SJCRH30 (cell line): ENCODE measurements at regions not wholly inside any gene's neighbourhood (a gene's known extent, or its start where the extent isn't known, plus 50 kb on each side); places are given as distances from the start of the nearest gene placed in this dataset.
A peak's percentile ranks its signal among the peaks of the same experiment; 100 is the strongest.

Source experiments
- DNase-seq, 2 experiments: peaks; one replicate each; pipeline ENCODE4 v3.0.0-alpha.2; 2015 to 2020
- H3K27ac ChIP-seq: fragments of 250-450 bp; sonication (Bioruptor Pico); 2 replicates; pipeline ENCODE4 v1.5.1; 2020; ENCODE audit warnings: mild to moderate bottlenecking, moderate library complexity
- H3K27me3 ChIP-seq: fragments of 250-450 bp; sonication (Bioruptor Pico); 2 replicates; pipeline ENCODE4 v1.5.1; 2020; ENCODE audit warnings: mild to moderate bottlenecking, moderate library complexity
- H3K36me3 ChIP-seq: fragments of 250-450 bp; sonication (Bioruptor Pico); 2 replicates; pipeline ENCODE4 v1.5.1; 2020; ENCODE audit warnings: mild to moderate bottlenecking, moderate library complexity
- H3K4me1 ChIP-seq: fragments of 250-450 bp; sonication (Bioruptor Pico); 2 replicates; pipeline ENCODE4 v1.5.1; 2020; ENCODE audit warnings: mild to moderate bottlenecking, moderate library complexity
- H3K4me3 ChIP-seq: fragments of 250-450 bp; sonication (Bioruptor Pico); 2 replicates; pipeline ENCODE4 v1.5.1; 2020; ENCODE audit warnings: mild to moderate bottlenecking, moderate library complexity
- H3K9me3 ChIP-seq: fragments of 250-450 bp; sonication (Bioruptor Pico); replicated peaks from 2 replicates; pipeline ENCODE4 v1.5.1; 2020; ENCODE audit warnings: mild to moderate bottlenecking, moderate library complexity

DNA sequence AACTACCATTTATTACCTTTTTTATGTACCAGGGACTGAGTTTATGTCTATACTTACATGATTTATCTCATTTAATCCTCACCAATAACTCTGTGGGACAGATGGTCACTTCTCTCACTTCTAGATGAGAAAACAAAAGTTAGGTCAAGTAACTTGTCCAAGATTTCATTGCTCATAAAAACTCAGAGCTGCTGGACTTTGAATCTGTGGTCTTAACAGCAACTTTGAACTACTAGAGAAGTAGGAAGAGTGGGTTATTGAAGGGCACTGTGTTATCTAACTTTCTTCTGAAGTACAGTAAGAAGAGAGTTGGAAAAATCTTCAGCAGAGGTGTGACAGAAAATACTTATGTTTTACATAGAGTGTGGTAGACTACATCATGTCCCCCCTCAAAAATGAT is 214.2 kb upstream of the BMPER start:
- H3K4me1 ChIP-seq, result peaks cover 6% of the 10 kb centered on the region; the same call in 1 of the 2 replicates
- no peak overlapping the region for H3K27ac ChIP-seq
- DNase-seq, result no peak
- no peak overlapping the region for H3K4me3 ChIP-seq
- H3K9me3 ChIP-seq, result no peaks in the 10 kb centered on the region
- no peaks in the 10 kb centered on the region for H3K36me3 ChIP-seq
- no peaks in the 10 kb centered on the region for H3K27me3 ChIP-seq

DNA sequence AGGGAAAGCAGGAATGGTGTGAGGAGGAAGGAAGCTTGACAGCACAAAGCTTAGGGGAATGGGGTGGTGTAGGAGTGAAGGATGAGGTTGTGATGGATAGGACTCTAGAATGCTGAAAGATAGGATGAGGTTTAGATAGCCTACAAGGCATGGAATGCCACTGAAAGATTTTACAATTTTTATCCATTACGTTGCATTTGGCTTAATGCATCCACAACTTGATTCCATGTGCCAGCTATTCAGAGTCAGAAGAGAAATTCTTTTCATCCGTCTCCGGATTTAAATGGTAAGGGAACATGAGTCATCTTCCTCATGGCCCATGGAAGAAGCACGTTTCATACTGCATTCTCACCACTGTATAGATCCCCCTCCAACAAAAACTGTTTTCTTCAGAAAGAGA is 212.4 kb upstream of the BMPER start:
- Histone ChIP-seq H3K4me3 (no peak overlapping the region), H3K27me3 (no peaks in the 10 kb centered on the region), H3K27ac (no peak overlapping the region), H3K36me3 (no peaks in the 10 kb centered on the region), H3K4me1 (no peaks in the 10 kb centered on the region), H3K9me3 (no peaks in the 10 kb centered on the region)
- no peak for DNase-seq

DNA sequence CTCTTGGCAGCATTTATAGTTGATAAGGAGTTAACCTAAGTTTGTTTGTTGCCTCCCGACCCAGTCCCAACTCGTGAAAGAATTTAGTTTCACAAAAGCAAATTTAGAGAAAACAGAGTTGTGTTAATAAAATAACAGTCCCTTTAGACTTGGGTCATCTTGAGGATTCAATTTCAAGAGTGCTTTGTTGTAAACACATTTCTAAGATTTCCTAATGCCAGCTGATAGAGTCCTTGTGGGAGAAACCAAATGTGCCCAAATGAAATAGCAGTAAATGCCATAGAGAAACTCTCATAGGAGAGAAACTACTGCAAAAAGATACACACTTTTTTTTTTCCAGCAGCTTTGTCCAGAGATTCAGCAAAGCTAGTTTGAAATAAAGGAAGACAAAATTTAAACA is 211.3 kb upstream of the BMPER start:
- Histone ChIP-seq H3K36me3 (no peaks in the 10 kb centered on the region), H3K4me3 (no peak overlapping the region), H3K9me3 (no peaks in the 10 kb centered on the region), H3K4me1 (0 out of 2 replicates have a peak, but pooled peaks cover 3% of the 10 kb centered on the region), H3K27ac (no peak overlapping the region), H3K27me3 (no peaks in the 10 kb centered on the region)
- no peak for DNase-seq

DNA sequence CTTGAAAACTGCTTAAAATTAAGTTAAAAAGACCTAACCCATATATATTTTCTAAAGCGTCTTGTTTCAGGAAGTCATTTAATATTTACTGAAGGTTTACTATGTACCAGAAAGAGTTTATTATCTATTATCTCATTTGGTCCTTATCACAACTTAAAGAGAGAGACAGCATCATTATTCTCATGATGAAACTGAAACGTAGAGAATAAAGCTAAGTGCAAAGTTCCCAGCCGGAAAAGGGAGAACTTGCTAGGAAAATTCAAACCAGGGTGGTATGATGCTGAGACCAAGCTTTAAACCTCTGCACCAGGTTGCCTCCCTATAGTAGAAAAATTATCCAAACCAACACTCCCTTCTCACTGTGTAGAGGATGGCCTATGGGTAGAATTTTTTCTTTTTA is 207.7 kb upstream of the BMPER start:
- 0 out of 2 replicates have a peak, but pooled peaks cover 3% of the 10 kb centered on the region for H3K9me3 ChIP-seq
- 0 out of 2 replicates have a peak, but pooled peaks cover 3% of the 10 kb centered on the region for H3K4me1 ChIP-seq
- no peaks in the 10 kb centered on the region for H3K27me3 ChIP-seq
- no peaks in the 10 kb centered on the region for H3K36me3 ChIP-seq
- H3K27ac ChIP-seq, result no peak overlapping the region
- no peak overlapping the region for H3K4me3 ChIP-seq
- no peak for DNase-seq

DNA sequence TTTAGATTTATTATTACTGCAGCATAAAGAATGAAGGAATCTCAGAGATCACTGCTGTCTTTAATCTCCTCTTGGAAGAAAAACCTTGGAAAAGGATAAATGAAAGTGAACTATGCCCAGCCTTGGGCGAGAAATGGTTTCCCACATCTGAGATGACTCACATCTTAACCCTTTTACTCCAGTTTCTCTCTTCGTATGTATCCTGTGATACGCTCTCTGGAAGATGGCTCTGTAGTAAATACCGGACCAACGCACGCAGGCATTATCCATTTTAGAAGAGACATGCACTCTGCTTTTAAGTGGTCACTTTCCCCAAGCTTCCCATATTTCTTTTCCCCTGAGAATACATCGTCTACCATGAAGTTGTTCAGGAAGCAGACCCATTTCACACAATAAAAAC is 207.3 kb upstream of the BMPER start:
- Histone ChIP-seq H3K36me3 (no peaks in the 10 kb centered on the region), H3K4me1 (0 out of 2 replicates have a peak, but pooled peaks cover 3% of the 10 kb centered on the region), H3K27me3 (no peaks in the 10 kb centered on the region), H3K4me3 (no peak overlapping the region), H3K27ac (no peak overlapping the region), H3K9me3 (0 out of 2 replicates have a peak, but pooled peaks cover 3% of the 10 kb centered on the region)
- DNase-seq, result no peak

DNA sequence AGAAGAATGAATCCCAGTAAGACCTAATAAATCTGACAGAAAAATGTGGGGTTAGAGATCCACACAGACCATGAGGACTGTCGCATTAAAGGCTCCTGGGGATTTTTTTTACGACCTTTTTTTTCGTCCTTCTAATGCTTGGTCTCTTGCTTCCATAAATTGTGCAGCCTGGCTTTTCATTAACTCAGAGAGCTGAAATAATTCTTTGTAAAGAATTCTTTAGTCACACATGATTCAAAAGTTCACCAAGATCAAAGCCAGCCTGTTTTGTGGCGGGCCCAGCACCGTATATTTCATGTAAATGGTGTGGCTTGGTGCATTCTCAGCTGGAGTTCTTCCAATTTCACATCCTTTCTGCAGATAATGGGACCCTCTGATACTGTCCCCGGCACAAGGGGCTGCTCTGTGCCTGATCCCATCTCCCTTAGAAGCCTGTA is 206.6 kb upstream of the BMPER start:
- Histone ChIP-seq H3K4me3 (no peak overlapping the region), H3K4me1 (0 out of 2 replicates have a peak, but pooled peaks cover 3% of the 10 kb centered on the region), H3K27me3 (no peaks in the 10 kb centered on the region), H3K27ac (no peak overlapping the region), H3K9me3 (0 out of 2 replicates have a peak, but pooled peaks cover 3% of the 10 kb centered on the region), H3K36me3 (no peaks in the 10 kb centered on the region)
- DNase-seq, result no peak

DNA sequence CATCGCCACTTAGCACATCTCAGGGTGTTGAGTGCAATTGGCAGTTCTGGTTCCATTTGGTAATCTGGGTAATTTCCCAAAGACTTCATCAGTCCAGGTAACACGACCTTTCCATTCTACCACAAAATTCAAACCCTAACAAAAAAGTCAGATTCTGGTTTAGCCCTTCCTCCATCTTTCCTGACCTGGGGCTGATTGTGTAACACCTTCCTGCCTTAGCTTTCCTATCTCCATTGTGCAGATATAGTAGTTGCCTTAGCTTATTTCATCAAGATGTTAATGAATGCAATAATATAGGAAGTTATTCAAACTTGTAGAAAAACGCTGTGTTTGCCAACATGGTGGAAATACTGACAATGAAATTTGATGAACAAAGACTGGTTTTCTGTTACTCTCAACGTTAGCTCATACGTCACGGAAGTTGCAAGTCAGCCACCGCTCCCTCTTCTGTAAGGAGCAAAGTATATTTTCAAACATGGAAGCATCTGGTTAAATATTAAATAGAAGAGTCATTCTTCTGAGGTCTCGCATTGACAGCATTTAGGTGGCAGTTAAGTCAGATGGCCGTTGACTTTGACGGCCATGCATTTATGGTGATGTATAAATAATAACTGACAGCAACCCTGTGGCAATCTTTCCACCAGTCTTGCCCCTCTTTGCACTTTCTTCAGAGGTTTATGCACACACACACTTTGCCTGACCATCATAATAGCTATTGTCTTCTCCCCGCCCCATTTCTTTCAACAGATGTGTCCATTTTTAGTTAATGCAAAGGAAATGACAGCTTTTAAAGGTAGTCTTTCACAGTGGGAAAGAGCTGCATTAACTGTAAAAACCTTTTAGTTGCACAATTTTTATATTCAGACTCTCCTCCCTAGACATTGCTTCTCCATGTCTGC is 205.1 kb upstream of the BMPER start:
- Histone ChIP-seq H3K4me1 (0 out of 2 replicates have a peak, but pooled peaks cover 3% of the 10 kb centered on the region), H3K27me3 (no peaks in the 10 kb centered on the region), H3K36me3 (no peaks in the 10 kb centered on the region), H3K27ac (no peak overlapping the region), H3K9me3 (0 out of 2 replicates have a peak, but pooled peaks cover 3% of the 10 kb centered on the region), H3K4me3 (no peak overlapping the region)
- no peak for DNase-seq

DNA sequence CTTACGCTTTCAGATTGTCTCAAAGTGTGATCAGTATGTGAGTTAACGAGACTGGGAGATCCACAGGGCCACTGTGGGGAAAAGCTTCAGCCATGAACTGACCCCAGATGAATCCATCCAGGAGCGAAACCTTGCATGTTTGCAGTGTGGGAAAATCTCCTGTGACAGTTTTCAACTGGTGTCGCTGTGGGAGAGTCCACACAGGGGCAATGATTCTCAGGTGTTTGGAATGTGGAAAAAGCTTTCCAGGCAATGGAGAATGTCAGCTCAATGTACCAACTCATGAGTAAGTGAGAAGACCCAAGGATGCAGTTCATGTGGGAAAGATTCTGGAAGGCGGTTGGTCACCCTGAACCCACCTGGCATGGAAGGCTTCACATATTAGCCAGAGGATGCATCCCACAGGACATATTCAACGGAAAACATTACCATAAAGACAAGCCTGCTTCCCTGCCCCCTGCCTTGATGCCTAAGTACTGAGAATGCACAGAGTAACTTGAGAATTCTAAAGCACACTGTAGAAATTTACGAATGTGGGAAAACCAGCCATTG is 204.1 kb upstream of the BMPER start:
- DNase-seq, result no peak
- Histone ChIP-seq H3K36me3 (no peaks in the 10 kb centered on the region), H3K4me3 (no peak overlapping the region), H3K4me1 (0 out of 2 replicates have a peak, but pooled peaks cover 3% of the 10 kb centered on the region), H3K27ac (no peak overlapping the region), H3K9me3 (0 out of 2 replicates have a peak, but pooled peaks cover 3% of the 10 kb centered on the region), H3K27me3 (no peaks in the 10 kb centered on the region)

DNA sequence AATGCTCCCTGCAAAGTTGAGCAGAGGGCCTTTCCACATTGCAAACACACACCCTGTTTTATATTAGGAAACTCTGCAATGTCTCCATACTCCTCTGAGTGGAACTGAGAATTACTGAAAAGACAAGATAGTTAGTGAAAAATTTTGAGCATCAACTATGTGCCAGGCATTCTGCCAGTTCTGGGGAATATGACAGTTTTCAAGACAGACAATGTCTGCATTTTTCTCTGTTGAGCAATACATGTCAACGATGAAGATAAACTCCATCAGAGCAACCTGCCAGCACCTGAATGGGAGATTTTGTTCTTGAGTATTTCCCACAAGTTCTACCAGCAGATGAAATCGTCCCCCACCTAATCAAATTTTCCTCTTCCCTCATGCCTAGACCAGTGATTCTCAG is 203.4 kb upstream of the BMPER start:
- no peak for DNase-seq
- Histone ChIP-seq H3K4me1 (peaks cover 3% of the 10 kb centered on the region; the same call in 1 of the 2 replicates), H3K27ac (no peak overlapping the region), H3K4me3 (no peak overlapping the region), H3K27me3 (no peaks in the 10 kb centered on the region), H3K36me3 (no peaks in the 10 kb centered on the region), H3K9me3 (0 out of 2 replicates have a peak, but pooled peaks cover 3% of the 10 kb centered on the region)

DNA sequence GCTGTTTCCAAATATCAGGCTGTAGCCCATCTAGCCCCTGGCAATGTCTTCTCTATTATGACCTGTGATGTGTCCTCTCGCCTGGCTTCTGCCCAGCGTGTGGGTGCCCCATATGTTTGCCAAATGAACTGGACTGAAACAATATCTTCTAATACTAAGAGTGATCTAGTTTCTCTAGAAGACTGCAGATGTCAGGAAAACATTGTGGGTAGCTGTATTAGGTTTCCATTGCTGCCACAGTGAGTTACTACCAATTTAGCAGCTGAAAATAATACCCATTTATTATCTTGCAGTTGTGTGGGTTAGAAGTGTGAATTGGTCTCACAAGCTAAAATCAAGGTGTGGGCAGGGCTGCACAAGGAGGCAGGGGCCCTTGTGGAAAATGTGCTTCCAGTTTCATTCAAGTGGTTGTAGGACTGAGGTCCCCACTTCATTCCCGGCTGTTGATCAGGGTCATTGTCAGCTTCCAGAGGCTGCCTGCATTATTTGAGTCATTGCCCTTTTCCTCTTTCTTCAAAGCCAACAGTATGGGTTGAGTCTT is 202.8 kb upstream of the BMPER start:
- no peaks in the 10 kb centered on the region for H3K36me3 ChIP-seq

DNA sequence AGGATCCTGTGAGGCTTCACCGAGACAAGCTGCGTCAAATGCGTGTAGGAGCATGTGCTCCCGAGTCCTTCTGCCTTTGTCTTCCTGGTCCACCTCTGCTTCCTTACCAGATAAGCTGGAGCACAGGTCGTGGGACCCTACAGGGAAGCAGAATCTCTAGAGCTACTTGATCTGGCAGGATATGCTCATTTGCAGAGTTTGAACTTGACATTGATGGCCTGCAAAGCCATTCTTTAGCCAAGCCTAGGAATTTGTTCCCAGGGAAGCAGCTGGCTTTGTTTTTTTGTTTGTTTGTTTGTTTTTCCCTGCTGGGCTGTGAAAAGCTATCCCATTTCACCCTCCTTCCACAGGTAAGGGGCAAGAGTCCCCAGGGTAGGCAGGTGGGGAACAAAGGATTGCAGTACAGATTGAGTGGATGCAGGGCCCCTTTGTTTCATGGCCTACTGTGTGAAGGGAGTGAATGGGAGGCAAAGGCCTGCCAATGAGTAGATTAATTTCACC is 200.0 kb upstream of the BMPER start:
- H3K4me3 ChIP-seq, result no peak overlapping the region
- H3K27me3 ChIP-seq, result no peaks in the 10 kb centered on the region
- H3K4me1 ChIP-seq, result peaks cover 1% of the 10 kb centered on the region
- H3K27ac ChIP-seq, result no peak overlapping the region
- no peak for DNase-seq
- 0 out of 2 replicates have a peak, but pooled peaks cover 3% of the 10 kb centered on the region for H3K9me3 ChIP-seq
- H3K36me3 ChIP-seq, result no peaks in the 10 kb centered on the region

More for the DNA sequence above, 202.8 kb upstream of the BMPER start:
- no peak overlapping the region for H3K4me3 ChIP-seq
- peaks cover 3% of the 10 kb centered on the region; the same call in 1 of the 2 replicates for H3K4me1 ChIP-seq
- DNase-seq, result no peak
- H3K9me3 ChIP-seq, result 0 out of 2 replicates have a peak, but pooled peaks cover 3% of the 10 kb centered on the region
- H3K27me3 ChIP-seq, result no peaks in the 10 kb centered on the region
- H3K27ac ChIP-seq, result no peak overlapping the region

DNA sequence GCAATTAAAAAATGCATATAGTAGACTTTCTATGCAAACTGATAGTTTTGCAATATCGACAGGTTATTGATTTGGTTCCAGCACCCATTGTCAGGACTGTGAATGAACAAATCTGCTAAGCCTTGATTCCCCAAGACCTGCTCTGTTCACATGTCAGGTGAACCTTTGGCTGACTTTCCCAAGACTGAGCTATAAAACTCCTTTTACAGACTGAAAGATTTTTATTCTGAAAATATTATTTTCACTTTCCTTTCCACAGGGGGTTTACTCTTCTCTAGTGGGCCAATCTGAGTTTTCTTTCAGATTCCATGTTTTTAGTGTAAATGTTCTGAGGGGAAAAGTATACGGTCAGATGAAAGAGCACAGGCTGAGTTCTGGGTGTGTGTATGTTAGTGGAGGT is 199.2 kb upstream of the BMPER start:
- Histone ChIP-seq H3K4me3 (no peak overlapping the region), H3K27ac (no peak overlapping the region), H3K27me3 (no peaks in the 10 kb centered on the region), H3K9me3 (0 out of 2 replicates have a peak, but pooled peaks cover 3% of the 10 kb centered on the region), H3K4me1 (peaks cover 9% of the 10 kb centered on the region), H3K36me3 (no peaks in the 10 kb centered on the region)
- no peak for DNase-seq

DNA sequence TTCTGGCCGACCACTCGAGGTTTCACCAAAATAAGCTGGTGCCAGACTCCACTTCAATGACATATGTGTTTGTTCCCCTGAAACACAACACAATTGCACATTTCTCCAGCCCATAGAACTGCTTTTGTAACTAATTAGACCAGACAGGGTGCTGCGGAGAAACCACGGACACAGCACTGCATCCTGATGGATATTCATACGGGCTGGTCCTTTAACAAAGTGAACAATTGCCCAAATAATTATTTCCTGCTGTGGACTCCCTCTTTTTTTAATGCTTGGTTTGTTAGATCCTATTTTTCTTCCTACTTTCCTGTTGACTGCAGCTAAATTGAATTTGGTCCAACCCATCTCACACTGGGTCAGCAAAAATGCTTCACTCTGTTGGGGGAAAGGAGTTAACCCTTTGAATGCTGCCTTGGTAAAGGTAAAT is 198.6 kb upstream of the BMPER start:
- DNase-seq, result no peak
- Histone ChIP-seq H3K27ac (no peak overlapping the region), H3K4me1 (peaks cover 12% of the 10 kb centered on the region), H3K9me3 (0 out of 2 replicates have a peak, but pooled peaks cover 3% of the 10 kb centered on the region), H3K27me3 (no peaks in the 10 kb centered on the region), H3K36me3 (no peaks in the 10 kb centered on the region), H3K4me3 (no peak overlapping the region)

DNA sequence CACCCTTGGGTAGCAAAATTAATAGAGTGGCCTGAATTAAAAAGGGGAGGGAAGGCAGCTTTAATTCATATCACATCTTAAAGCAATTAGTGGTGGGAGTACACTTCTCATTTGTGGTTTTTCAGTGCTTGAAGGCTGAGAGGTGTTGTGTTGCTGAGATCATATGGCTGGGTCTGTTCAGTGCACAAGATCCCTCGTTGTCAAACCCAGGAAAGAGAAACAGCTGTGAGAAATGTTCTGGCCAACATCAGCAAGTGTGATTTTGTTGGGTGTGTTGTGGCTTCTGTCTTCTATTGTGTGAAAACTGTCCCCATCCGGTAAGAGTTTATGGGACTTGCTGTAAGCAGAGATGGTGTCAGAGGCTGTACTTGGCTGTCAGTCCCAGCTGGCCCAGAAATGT is 197.9 kb upstream of the BMPER start:
- H3K27ac ChIP-seq, result no peak overlapping the region
- peak in 1 of 2 experiments; percentile 44 for DNase-seq

DNA sequence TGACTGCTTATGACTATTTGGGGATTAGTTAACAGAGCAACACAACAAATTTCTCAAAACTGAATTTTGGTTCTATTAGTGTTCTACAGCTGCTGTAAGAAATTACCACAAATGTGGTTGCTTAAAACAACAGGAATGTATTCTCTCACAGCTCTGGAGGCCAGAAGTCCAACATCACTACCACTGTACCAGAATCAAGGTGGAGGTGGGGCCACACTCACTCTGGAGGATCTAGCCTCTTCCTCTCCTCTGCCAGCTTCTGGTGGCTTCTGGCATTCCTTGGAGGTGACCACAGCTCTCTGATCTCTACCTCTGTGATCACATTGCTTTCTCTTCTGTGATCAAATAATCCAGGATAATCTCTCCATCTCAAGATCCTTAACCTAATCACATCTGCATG is 194.7 kb upstream of the BMPER start:
- no peak overlapping the region for H3K27ac ChIP-seq
- DNase-seq, result peak; percentile 42 to 43
- H3K36me3 ChIP-seq, result no peaks in the 10 kb centered on the region

More for the DNA sequence above, 197.9 kb upstream of the BMPER start:
- Histone ChIP-seq H3K36me3 (no peaks in the 10 kb centered on the region), H3K4me1 (peaks cover 12% of the 10 kb centered on the region), H3K9me3 (no peaks in the 10 kb centered on the region), H3K4me3 (no peak overlapping the region), H3K27me3 (no peaks in the 10 kb centered on the region)

More for the DNA sequence above, 194.7 kb upstream of the BMPER start:
- H3K4me3 ChIP-seq, result no peak overlapping the region
- no peaks in the 10 kb centered on the region for H3K9me3 ChIP-seq
- no peaks in the 10 kb centered on the region for H3K27me3 ChIP-seq
- peaks cover 12% of the 10 kb centered on the region for H3K4me1 ChIP-seq
